ENCODE measurements at regions not wholly inside any gene's neighbourhood (a gene's known extent, or its start where the extent isn't known, plus 50 kb on each side); places are given as distances from the start of the nearest gene placed in this dataset.
A peak's percentile ranks its signal among the peaks of the same experiment; 100 is the strongest.
"Not testable (repeated sequence)": the region's sequence is repeated elsewhere in the genome, so short reads cannot be mapped to it uniquely, and the experiment has no call there.

GRCh38 chr22:49660321-49660720, 167.4 kb downstream of the BRD1 start:
- DNase-seq (ENCODE audit: low read depth in 2 of 3, low spot score in 2 of 3) = no peak

- no peak for DNase-seq (ENCODE audit: low read depth in 2 of 3, low spot score in 2 of 3)
These were observed 167.8 kb downstream of the BRD1 start for GRCh38 chr22:49659924-49660315.

GRCh38 chr22:49659281-49659923, 168.3 kb downstream of the BRD1 start:
- no peak for DNase-seq (ENCODE audit: low read depth in 2 of 3, low spot score in 2 of 3)

- no peak for DNase-seq (ENCODE audit: low read depth in 2 of 3, low spot score in 2 of 3)
These were observed 168.8 kb downstream of the BRD1 start for GRCh38 chr22:49658902-49659280.

GRCh38 chr22:49657974-49658590, 169.6 kb downstream of the BRD1 start:
- DNase-seq (ENCODE audit: low read depth in 2 of 3, low spot score in 2 of 3) = no peak

GRCh38 chr22:49657275-49657973, 170.2 kb downstream of the BRD1 start:
- peak; percentile 32 to 41 (median 33) for DNase-seq (ENCODE audit: low read depth in 2 of 3, low spot score in 2 of 3)

GRCh38 chr22:49656883-49657274, 170.8 kb downstream of the BRD1 start:
- DNase-seq (ENCODE audit: low read depth in 2 of 3, low spot score in 2 of 3) = not testable (repeated sequence)

GRCh38 chr22:49656291-49656851, 171.3 kb downstream of the BRD1 start:
- no peak for DNase-seq (ENCODE audit: low read depth in 2 of 3, low spot score in 2 of 3)

- no peak for DNase-seq (ENCODE audit: low read depth in 2 of 3, low spot score in 2 of 3)
These were observed 172.4 kb downstream of the BRD1 start for GRCh38 chr22:49655168-49655812.

- no peak for DNase-seq (ENCODE audit: low read depth in 2 of 3, low spot score in 2 of 3)
These were observed 177.1 kb downstream of the BRD1 start for GRCh38 chr22:49650336-49651241.

GRCh38 chr22:49649166-49650068, 178.3 kb downstream of the BRD1 start:
- no peak for DNase-seq (ENCODE audit: low read depth in 2 of 3, low spot score in 2 of 3)

GRCh38 chr22:49648053-49648452, 179.6 kb downstream of the BRD1 start:
- DNase-seq (ENCODE audit: low read depth in 2 of 3, low spot score in 2 of 3) = no peak

GRCh38 chr22:49647627-49648026, 180.0 kb downstream of the BRD1 start:
- no peak for DNase-seq (ENCODE audit: low read depth in 2 of 3, low spot score in 2 of 3)

- no peak for DNase-seq (ENCODE audit: low read depth in 2 of 3, low spot score in 2 of 3)
These were observed 180.8 kb downstream of the BRD1 start for GRCh38 chr22:49646876-49647275.

- no peak for DNase-seq (ENCODE audit: low read depth in 2 of 3, low spot score in 2 of 3)
These were observed 181.7 kb downstream of the BRD1 start for GRCh38 chr22:49645791-49646550.

GRCh38 chr22:49645257-49645656, 182.4 kb downstream of the BRD1 start:
- no peak for DNase-seq (ENCODE audit: low read depth in 2 of 3, low spot score in 2 of 3)

GRCh38 chr22:49643998-49644397, 183.7 kb downstream of the BRD1 start:
- DNase-seq (ENCODE audit: low read depth in 2 of 3, low spot score in 2 of 3) = no peak

- no peak for DNase-seq (ENCODE audit: low read depth in 2 of 3, low spot score in 2 of 3)
These were observed 184.2 kb downstream of the BRD1 start for GRCh38 chr22:49643466-49643865.

- no peak for DNase-seq (ENCODE audit: low read depth in 2 of 3, low spot score in 2 of 3)
These were observed 184.9 kb downstream of the BRD1 start for GRCh38 chr22:49642741-49643140.

Data from activated CD8-positive, alpha-beta memory T cell treated with anti-CD3 and anti-CD28 coated beads for 48 hours (primary cell).